ENCODE measurements at regions not wholly inside any gene's neighbourhood (a gene's known extent, or its start where the extent isn't known, plus 50 kb on each side); places are given as distances from the start of the nearest gene placed in this dataset.

- ATAC-seq (ENCODE audit: low FRiP score in 2 of 2) (no peak), DNase-seq (no peak)
- H3K4me1 ChIP-seq = no peaks in the 10 kb centered on the region
- H3K27ac ChIP-seq = no peak overlapping the region
- no peaks in the 10 kb centered on the region for H3K27me3 ChIP-seq
- H3K36me3 ChIP-seq = no peaks in the 10 kb centered on the region
- 93 to 95% methylated on average over 6 of the region's 6 CpGs for WGBS, 2 donors
- no peak overlapping the region for H3K4me3 ChIP-seq
- H3K9me3 ChIP-seq = peaks cover 0 to 6% (median 0%) of the 10 kb centered on the region in 4 donors
- TF ChIP-seq POLR2AphosphoS5 (IDR thresholded peaks at IDR 0.05) (no peak), POLR2A (IDR thresholded peaks at IDR 0.05) (no peak), EP300 (IDR thresholded peaks at IDR 0.05) (no peak)
- TF ChIP-seq, protein P1, sequence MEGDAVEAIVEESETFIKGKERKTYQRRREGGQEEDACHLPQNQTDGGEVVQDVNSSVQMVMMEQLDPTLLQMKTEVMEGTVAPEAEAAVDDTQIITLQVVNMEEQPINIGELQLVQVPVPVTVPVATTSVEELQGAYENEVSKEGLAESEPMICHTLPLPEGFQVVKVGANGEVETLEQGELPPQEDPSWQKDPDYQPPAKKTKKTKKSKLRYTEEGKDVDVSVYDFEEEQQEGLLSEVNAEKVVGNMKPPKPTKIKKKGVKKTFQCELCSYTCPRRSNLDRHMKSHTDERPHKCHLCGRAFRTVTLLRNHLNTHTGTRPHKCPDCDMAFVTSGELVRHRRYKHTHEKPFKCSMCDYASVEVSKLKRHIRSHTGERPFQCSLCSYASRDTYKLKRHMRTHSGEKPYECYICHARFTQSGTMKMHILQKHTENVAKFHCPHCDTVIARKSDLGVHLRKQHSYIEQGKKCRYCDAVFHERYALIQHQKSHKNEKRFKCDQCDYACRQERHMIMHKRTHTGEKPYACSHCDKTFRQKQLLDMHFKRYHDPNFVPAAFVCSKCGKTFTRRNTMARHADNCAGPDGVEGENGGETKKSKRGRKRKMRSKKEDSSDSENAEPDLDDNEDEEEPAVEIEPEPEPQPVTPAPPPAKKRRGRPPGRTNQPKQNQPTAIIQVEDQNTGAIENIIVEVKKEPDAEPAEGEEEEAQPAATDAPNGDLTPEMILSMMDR (IDR thresholded peaks at IDR 0.05) = no peak
These were observed 94.3 kb upstream of the NAV3 start for GRCh38 chr12:77736219-77736965.

- H3K4me1 ChIP-seq = no peaks in the 10 kb centered on the region
- 79 to 80% methylated on average over 4 of the region's 4 CpGs for WGBS, 2 donors
- no peak overlapping the region for H3K4me3 ChIP-seq
- ATAC-seq (ENCODE audit: low FRiP score in 2 of 2) (peak in 1 of 2 donors; percentile 48), DNase-seq (no peak)
- H3K9me3 ChIP-seq = peaks cover 0 to 6% (median 0%) of the 10 kb centered on the region in 4 donors
- TF ChIP-seq POLR2A (IDR thresholded peaks at IDR 0.05) (no peak), POLR2AphosphoS5 (IDR thresholded peaks at IDR 0.05) (no peak), EP300 (IDR thresholded peaks at IDR 0.05) (no peak)
- TF ChIP-seq, protein P1 (IDR thresholded peaks at IDR 0.05) = no peak
- H3K27me3 ChIP-seq = no peaks in the 10 kb centered on the region
- H3K36me3 ChIP-seq = no peaks in the 10 kb centered on the region
- H3K27ac ChIP-seq = no peak overlapping the region
These were observed 96.3 kb upstream of the NAV3 start for GRCh38 chr12:77734214-77734883.

DNA sequence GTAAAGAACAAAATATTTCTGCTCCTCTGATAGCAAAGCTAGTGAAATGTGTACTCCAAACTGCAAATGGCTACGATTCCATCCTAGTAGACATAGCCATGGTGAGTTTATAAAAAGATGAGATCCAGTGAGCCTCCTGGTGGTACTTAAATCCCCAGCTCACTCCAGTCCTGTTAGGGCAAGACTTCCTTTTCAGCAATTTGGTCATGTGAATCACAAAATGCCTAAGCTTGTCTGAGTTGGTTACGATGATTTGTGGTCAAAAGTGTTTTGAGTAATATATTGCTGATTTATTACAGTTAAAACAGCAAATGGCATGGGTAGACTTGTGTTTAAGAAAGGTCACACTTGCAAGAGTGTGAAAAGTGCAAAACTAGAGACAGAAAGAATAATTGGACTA is 102.7 kb upstream of the NAV3 start:
- Histone ChIP-seq H3K4me3 (no peak overlapping the region), H3K27me3 (no peaks in the 10 kb centered on the region), H3K36me3 (no peaks in the 10 kb centered on the region), H3K9me3 (no peaks in the 10 kb centered on the region), H3K4me1 (peaks cover 0 to 3% (median 1%) of the 10 kb centered on the region in 4 donors), H3K27ac (no peak overlapping the region)
- no peak for TF ChIP-seq EP300 (IDR thresholded peaks at IDR 0.05)
- no peak for TF ChIP-seq POLR2A (IDR thresholded peaks at IDR 0.05)
- TF ChIP-seq, protein P1 (IDR thresholded peaks at IDR 0.05) = no peak
- no peak for TF ChIP-seq POLR2AphosphoS5 (IDR thresholded peaks at IDR 0.05)
- ATAC-seq (ENCODE audit: low FRiP score in 2 of 2) = no peak
- no peak for DNase-seq
- 75 to 79% methylated on average over 2 of the region's 2 CpGs for WGBS, 2 donors

GRCh38 chr12:77727442-77728001 is 103.2 kb upstream of the NAV3 start:
- ATAC-seq (ENCODE audit: low FRiP score in 2 of 2) (peak in 1 of 2 donors; percentile 24), DNase-seq (no peak)
- no peaks in the 10 kb centered on the region for H3K9me3 ChIP-seq
- H3K4me3 ChIP-seq = no peak overlapping the region
- TF ChIP-seq POLR2A (IDR thresholded peaks at IDR 0.05) = no peak
- TF ChIP-seq, protein P1 (IDR thresholded peaks at IDR 0.05) = no peak
- no peak for TF ChIP-seq POLR2AphosphoS5 (IDR thresholded peaks at IDR 0.05)
- no peak for TF ChIP-seq EP300 (IDR thresholded peaks at IDR 0.05)
- no peaks in the 10 kb centered on the region for H3K27me3 ChIP-seq
- 79 to 80% methylated on average over 4 of the region's 4 CpGs for WGBS, 2 donors
- H3K4me1 ChIP-seq = peaks cover 0 to 3% (median 1%) of the 10 kb centered on the region in 4 donors
- H3K27ac ChIP-seq = no peak overlapping the region
- no peaks in the 10 kb centered on the region for H3K36me3 ChIP-seq
